GM18499 (cell line): ENCODE measurements at regions not wholly inside any gene's neighbourhood (a gene's known extent, or its start where the extent isn't known, plus 50 kb on each side); places are given as distances from the start of the nearest gene placed in this dataset.

ENCODE experiments used
- ATAC-seq: cut with Tn5 transposase; IDR thresholded peaks from one replicate; pipeline ENCODE4 v1.9.1; 2021; ENCODE audit warnings: moderate number of reproducible peaks; ENCODE audit not compliant: insufficient read depth, unreplicated experiment

DNA sequence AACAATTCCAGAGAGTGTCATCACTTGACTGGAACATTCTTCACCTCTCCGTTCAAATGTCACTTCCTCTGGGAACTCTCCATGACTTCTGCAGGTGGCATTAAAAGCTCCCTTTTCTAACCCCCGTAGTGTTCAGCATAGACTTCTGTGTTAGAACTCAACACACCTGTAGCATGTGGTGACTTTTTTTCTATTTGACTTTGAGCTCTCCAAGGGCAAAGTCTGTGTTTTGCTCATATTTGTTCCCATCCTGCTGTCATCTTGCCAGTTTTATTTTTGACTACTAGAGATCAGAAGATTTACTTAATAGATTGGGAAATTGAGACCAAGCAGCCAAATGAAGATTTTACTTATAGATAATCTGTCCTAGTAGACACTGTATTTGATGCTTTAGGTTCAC, 367.1 kb downstream of the INSC start:
- ATAC-seq: no peak

DNA sequence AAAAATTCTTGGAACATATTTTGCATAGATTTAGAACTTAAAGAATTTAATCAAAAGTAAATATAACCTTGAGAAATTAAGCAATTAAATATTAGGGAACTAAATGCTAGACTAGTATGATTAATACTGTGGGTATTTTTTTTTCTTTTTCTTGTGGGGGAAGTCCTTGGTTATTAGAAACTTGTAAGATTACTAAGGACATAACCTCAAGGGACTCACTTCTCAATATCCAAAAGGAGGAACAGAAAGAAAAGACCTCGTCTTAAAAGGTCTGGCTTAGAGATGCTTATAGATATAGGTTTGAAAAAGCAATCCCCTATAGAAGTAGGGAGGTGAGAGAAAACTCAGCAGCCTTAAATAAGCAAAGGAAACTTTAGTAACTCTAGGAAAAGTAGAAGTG, 368.5 kb downstream of the INSC start:
- peak; percentile 72 for ATAC-seq

DNA sequence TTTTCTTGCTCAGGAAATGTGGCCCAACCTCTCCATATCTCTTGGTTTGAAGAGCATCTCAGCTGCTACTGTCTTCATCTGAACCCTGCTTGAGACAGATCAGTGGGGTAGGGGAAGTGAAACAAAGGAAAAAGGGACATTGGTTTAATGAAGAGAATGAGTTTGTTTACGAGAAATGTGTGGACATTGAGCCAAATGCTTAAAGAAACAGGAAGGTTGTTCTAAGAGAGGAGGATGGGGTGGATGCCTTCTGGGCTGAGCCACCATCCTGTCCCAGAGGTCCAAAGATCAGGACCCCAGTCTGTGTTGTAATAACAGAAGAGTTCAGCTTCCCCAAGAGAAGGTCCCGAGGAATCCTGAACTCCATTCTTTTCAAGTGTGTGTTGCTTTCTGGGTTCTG, 369.7 kb downstream of the INSC start:
- ATAC-seq: no peak

DNA sequence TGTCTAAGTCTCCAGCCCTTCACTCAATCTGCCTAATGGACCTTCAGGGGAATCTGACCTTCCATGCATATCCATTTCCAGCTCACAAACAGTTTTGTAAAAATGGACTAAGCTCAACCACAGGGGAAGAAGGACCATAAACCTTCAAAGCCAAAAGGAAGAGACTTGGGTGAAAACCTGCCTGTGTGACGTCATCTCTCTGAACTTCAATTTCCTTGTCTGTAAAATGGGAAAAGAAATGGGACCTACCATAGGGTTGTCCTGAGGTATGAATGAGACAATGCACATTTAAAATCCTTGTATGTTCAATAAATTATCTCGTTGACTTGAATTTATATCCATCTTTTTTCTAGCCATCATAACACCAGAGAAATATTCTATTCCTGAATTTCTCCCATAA, 370.7 kb downstream of the INSC start:
- ATAC-seq: no peak

DNA sequence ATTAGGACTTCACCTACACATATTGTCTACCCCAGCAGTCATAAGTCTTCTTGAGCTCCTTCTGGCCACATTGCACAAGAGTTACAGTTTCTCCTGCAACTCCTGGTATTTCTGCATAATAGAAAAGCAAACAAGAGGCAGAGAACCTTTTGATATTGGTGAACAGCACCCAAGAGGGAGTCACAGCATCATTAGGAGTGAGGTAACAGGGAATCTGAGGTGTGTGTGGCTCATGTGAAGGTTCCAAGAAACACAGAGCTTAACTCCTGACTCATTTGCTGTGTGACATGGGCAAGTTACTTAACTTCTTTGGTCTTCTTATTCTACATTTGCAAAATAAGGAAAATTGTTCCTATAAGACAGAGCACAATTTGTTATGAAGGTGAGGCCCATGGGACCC, 374.6 kb downstream of the INSC start:
- ATAC-seq: no peak

DNA sequence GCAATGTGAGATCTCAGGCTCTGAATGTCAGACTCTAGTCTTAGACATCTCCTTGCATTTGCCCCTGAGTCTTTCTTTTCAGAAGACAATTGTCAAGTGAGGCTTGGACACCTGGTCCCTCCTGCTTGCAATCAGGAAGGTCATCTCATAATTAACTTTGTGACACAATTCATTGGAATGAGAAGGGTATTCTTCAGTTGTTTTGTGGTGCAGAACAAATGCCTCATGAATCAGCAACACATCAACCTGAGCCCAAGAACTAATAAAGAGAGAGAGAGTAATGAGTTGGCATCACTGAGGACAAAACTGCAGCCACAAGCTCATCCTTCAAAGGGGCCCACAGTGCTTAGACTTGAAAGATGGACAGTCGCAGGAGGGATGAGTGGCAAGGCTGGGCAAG, 375.8 kb downstream of the INSC start:
- ATAC-seq: no peak

DNA sequence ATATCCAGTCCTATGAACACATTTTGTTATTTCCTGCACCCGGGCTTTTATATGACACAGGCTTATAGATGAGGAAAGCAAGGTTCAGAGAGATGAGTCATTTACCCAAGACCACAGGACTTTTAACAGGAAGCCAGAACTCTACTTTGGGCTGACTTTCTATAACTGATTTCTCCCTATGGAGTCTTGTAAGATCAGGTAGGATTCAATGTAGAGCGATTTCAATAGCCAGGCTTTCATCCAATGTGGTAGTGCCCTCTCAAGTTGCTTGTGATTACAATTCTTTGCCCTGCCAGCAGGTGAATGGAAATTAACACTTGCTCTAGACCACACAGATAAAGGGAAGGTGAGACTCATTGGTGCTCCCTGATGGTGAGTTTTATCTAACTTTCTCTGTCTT, 378.3 kb downstream of the INSC start:
- ATAC-seq: no peak

DNA sequence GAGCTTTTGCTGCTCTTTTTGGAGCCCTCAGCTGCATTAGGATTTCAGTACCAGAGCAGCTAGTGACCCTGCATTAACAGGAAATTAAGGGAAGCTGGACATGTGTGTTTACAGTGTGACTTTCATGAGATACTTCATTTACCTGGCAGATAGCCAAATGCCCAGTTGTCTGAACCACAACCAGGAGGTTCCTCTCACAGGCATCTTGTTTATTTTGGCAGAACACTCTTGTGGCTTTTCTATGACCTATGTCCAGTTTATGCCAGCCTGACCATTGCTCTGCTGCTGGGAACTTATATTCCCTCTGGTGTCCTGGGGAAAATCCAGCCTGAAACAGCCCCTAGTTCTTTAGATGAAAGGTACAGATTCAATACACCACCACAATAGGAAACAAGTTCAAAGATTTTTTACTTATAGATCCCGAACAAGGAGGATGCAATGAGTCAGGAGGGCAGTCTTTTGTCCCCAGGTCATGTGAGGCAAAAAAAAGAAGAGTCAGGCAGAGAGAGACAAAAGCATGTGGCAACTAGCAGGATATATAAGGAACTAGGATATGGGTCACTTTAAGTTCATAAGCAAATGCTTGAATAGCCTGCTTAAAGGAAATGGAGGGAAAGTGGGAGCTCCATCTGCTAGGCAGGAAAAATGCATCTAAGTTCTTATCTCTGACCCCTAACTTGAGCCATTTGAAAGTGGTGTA, 379.3 kb downstream of the INSC start:
- no peak for ATAC-seq

DNA sequence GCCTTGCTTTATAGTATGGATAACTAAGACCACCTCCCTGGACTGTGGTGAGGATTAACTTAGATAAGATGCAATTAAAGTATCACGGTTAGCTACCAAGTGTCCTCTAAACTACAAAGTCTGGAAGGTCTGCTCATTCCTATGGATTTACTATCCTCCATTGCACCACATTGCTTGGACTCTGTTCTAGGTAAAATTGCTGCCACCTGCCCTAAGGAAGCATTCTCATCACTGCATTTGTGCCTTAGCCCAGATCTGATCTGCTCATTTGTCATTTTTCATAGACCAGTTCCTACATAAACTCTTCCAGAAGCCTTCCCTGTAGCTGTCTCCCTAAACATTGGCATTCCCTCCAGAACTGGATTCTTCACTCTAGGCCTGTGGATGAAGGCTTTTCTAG, 380.0 kb downstream of the INSC start:
- no peak for ATAC-seq

DNA sequence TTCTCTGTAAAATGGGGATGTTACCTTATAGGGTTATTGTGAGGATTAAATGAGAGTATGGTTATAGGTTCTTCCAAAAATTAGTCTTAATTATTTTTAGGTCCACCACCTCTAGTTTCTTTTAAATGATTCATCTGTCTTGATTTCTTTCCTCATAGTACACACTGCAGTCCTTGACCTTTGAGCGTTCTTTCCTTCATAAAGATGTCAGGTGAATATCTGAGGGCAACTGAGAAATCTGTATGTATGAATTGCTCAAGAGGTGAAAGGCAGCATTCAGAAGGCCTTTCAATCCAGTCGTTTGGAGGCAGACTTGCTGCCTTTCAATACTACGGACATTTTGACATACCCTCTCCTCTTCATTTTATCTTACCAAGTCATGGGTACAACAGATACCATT, 380.7 kb downstream of the INSC start:
- ATAC-seq: no peak

DNA sequence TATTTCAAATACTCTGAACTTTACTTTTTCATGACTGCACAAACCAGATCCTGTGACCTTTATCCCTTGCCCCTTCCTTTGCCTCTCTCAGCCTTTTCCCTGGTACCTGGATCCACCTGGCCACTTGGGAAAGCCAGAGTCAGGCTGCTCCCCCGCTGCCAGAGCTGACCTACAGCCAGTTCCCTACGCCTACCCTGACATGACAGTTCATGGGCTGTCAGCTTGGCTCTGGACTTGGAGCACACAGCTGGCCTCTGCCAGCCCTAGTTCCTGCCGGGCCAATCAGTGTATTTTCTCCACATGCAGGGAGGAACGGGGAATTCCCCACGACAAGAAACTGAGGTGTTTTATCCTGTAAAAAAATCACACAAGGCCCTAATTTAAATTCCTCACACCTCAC, 382.6 kb downstream of the INSC start:
- no peak for ATAC-seq

DNA sequence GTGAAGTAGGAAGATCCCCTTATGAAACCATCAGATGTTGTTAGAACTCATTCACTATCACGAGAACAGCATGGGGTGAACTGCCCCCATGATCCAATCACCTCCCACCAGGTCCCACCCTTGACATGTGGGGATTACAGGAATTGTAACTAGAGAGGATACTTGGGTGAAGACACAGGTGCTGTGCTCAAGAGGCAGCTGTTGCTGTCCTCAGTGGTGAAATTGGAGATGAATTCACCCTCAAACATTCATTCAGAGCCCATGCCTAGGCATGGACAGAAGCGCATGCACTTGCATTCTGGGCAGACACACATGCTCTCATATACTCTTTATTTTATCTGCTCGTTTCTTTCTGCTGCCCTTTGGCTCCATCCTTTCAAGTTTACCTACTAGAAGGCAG, 385.0 kb downstream of the INSC start:
- no peak for ATAC-seq

DNA sequence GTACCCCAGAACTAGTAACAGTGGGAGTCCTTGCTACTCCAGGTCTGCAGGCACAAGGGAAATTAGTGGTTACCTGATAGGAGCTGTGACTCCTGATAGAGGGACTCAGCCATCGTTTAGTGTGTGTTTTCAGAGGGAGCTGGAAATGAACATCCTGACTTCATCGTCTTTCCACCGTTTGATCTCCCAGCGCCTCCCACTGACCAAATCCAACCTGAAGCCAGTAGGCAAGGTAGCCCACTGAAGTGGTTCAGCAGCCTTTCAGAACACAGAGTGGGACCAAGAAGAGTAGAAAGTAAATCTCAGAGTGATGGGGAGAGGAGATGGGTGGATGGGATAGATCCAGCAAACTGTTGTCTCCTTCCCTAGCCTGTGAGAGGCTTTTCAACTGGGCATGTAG, 385.9 kb downstream of the INSC start:
- no peak for ATAC-seq

DNA sequence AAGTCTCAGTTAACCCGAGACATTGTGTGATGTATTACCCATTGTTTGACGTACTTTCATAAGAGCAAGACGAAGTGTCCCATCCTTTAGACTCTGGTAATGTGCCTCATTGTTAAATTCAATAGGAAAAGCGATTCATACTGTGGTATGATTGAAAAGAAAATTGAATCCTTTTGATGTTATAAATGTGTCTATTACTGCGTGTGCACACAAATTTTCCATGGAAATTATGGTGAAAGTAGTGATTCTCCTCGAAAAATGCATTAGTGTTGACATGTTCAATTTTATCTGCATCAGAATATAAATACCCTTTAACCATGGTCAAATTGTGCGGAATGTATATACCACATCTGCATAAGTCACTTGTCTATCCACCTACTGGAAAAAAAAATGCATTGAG, 386.8 kb downstream of the INSC start:
- ATAC-seq: no peak

DNA sequence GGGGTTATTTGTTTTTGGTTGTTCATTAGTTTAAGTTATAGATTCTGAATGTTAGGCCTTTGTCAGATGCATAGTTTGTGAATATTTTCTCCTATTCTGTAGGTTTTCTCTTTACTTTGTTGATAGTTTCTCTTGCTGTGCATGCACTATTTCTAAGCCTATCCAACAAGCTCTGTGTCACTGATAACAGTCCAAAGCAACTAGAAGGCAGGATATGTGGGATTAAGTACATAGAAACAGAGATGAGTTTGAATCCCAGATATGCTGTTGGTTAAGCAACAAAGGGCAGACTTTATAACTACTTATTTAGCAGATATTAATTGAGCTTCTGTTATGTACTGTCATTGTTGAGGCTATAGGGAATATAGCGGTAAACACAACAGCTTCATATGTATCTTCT, 390.4 kb downstream of the INSC start:
- ATAC-seq: no peak

DNA sequence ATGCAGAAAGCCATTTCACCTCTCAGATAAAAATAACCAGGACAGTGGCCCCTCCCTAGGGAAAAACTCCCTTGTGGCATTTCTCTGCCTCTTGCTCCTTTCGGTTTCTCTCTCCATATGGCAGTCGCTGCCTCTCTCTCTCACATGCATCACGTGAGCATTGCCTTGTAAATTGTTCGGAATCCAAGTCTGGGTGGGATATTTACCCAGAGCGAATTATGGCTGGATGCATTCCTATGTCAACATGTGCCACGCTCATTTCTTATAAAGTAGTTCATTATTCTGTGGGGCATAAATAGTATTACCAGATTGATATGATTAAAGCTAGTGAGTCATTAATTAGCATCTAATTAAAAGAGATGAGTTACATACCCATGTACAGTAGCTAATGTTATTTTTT, 392.9 kb downstream of the INSC start:
- ATAC-seq: no peak

DNA sequence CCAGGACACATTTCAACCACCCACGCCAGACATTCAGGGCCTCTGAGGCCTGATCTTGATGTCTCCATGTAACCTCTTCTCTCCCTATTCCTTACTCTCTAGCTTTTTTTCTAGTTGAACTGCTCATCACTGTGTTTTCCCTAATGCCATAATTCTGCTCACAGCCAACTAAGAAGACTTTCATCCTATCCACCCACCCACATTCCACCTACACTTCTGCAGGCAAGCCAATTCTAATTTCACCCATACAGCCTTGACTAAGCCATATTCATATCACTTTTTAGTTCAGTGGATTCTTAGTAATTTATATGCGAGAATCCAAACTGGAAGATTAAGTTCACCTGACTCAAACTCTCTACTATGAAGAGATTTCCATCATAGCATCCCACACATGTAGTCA, 394.4 kb downstream of the INSC start:
- ATAC-seq: no peak

DNA sequence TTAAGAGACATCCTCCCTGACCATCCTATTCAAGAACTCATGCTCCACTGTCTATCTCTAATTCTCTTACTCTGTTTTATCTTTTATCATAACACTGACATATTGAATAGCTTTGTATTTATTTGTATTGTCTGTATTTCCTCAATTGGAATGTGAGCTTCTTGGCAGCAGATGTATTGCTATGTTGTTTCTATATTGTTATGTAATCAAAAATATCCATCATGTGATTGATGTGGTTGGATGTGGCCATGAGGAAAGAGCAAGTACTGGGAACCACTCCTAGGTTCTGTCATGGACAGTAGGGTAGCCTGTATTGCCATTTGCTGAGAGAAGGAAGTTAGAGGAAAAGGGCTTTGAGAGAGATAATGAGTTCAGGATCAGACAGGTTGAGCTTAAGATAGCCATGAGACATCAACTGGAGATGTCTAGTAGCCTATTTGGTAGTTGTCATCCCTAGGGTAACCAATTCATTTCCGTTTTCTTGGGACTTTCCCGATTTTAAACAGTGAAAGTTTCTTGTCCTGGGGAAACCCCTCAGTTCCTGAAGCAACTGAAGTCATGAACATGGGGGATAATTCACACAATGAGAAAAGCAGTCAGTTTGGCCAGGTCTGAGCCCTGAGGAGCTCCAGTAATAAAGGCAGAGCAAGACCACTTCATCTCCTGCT, 404.5 kb downstream of the INSC start:
- no peak for ATAC-seq

DNA sequence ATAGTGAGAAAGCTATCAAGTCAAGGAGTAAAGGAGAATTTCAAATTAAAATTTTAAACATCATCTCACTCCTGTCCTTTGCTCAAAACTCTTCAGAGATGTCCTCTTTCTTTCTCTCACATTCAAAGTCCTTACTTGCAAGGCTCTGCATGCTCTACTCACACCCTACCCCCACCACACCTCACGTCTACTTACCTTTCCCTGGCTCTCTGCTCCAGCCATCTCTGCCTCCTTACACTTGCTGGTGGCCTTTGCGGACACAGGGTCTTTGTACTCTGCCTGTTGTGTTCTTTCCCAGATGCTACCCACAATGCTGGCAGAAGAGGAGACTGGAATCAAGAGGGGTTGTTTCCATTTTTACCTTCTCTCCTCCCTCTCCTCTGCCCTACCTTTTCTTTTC, 405.2 kb downstream of the INSC start:
- ATAC-seq: no peak

DNA sequence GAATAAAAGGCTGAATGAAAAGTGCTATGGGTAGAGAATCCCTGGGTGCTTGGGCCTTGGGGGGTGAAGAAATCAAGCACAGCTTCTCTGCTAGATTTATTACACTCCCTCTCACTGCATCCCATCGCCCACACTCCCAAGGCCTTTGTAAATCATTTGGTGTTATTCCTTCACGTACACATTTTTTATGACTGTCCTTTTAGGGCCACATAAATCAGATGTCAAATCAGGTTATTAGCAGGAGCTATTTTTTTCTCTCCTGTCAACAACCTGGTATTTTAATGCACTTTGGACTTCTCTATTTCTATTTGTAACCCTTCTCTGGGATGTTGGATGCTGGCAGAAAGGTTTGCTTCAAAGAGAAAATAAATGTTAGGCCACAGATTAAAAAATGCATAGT, 408.8 kb downstream of the INSC start:
- no peak for ATAC-seq

DNA sequence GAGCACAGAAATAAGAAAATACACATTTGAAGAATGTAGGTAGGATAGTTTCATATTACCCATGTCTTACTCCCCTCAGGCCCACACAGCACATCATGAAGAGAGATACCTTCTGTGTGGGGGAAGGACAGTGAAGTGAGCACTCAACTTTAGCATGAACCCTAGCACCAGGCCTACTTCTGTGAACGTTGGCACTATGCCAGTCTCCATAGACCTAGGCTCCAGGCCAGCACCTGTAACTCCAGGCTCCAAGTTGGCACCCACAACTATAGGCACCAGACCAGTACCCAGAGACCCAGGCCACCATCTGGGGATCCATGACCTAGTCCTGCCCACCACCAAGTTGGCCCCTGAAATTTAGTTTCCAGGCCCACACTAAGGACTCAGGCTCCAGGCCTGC, 410.9 kb downstream of the INSC start:
- no peak for ATAC-seq

DNA sequence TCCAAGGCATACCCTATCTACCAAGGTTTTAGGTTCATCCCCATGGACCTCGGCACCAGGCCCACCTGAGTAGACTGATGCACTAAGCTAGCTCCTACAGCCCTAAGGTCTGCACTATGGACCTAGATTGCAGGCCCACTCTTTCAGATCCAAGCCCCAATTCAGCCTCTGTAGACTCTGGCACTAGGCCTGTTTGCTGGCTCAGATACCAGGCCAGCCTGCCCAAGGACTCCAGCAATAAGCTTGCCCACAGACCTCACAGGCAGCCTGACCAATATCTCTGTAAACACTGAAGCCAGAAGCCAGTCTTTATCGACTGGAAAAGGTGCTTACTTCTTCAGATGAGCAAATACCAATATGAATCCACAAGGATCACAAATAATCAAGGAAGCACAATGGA, 411.3 kb downstream of the INSC start:
- no peak for ATAC-seq
